Muscle layer of colon (tissue), 2 donors: ENCODE measurements at regions not wholly inside any gene's neighbourhood (a gene's known extent, or its start where the extent isn't known, plus 50 kb on each side); places are given as distances from the start of the nearest gene placed in this dataset.
"Not testable (repeated sequence)": the region's sequence is repeated elsewhere in the genome, so short reads cannot be mapped to it uniquely, and the experiment has no call there.

Experiments used
- H3K27ac ChIP-seq: one replicate; pipeline ENCODE4 v1.7.0; 2013; ENCODE audit warnings: low read depth, mild to moderate bottlenecking, low read length, moderate library complexity
- H3K27me3 ChIP-seq, 2 donors: one replicate each; pipeline ENCODE4 v1.7.0; 2013; ENCODE audit warnings: low read length in 2 of 2, mild to moderate bottlenecking in 2 of 2; ENCODE audit not compliant: insufficient read depth in 2 of 2, control insufficient read depth in 1 of 2
- H3K36me3 ChIP-seq: one replicate; pipeline ENCODE4 v1.7.0; 2013; ENCODE audit warnings: mild to moderate bottlenecking, low read length; ENCODE audit not compliant: insufficient read depth
- H3K4me1 ChIP-seq: one replicate; pipeline ENCODE4 v1.7.0; 2013; ENCODE audit warnings: mild to moderate bottlenecking, low read length; ENCODE audit not compliant: insufficient read depth
- H3K4me3 ChIP-seq, 2 donors: one replicate each; pipeline ENCODE4 v1.7.0; 2013; ENCODE audit warnings: low read length in 2 of 2, low read depth in 1 of 2, mild to moderate bottlenecking in 1 of 2, moderate library complexity in 1 of 2
- H3K9ac ChIP-seq: one replicate; pipeline ENCODE4 v1.7.0; 2013; ENCODE audit warnings: low read length
- H3K9me3 ChIP-seq: one replicate; pipeline ENCODE4 v1.7.0; 2013; ENCODE audit warnings: mild to moderate bottlenecking, low read length
- donor health status: abdominal sarcoma.
- donor health status: Adenocarcinoma of cecum.

GRCh38 chr4:181083757-181084361 is 1159.3 kb upstream of the TENM3 start:
- Histone ChIP-seq H3K27ac (no peak overlapping the region), H3K9ac (no peak overlapping the region), H3K9me3 (no peaks in the 10 kb centered on the region), H3K4me1 (no peaks in the 10 kb centered on the region), H3K27me3 (no peaks in the 10 kb centered on the region), H3K36me3 (no peaks in the 10 kb centered on the region), H3K4me3 (no peak overlapping the region)

DNA sequence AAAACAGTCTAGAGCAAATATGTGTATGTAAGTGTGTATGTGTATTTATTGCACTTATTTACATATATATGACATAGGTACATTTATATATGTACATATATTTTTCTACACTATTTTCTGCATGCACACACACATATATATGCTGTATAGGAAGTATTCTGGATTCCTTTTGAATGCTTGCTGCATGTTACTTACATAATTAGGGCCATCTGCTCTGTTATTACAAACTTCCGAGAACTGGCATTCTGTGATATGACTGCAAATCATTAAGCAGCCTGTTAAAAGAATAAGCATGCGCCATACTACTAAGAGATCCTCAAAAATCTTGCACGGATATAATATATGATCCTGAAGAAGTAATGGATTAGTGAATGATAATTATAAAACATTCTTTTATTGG is 1157.6 kb upstream of the TENM3 start:
- Histone ChIP-seq H3K27me3 (no peaks in the 10 kb centered on the region), H3K9me3 (no peaks in the 10 kb centered on the region), H3K9ac (no peak overlapping the region), H3K4me3 (no peak overlapping the region), H3K36me3 (no peaks in the 10 kb centered on the region), H3K27ac (no peak overlapping the region), H3K4me1 (no peaks in the 10 kb centered on the region)

GRCh38 chr4:181105487-181105886 is 1137.7 kb upstream of the TENM3 start:
- Histone ChIP-seq H3K9me3 (no peaks in the 10 kb centered on the region), H3K27ac (no peak overlapping the region), H3K4me3 (no peak overlapping the region), H3K9ac (no peak overlapping the region), H3K4me1 (no peaks in the 10 kb centered on the region), H3K27me3 (no peaks in the 10 kb centered on the region), H3K36me3 (no peaks in the 10 kb centered on the region)

DNA sequence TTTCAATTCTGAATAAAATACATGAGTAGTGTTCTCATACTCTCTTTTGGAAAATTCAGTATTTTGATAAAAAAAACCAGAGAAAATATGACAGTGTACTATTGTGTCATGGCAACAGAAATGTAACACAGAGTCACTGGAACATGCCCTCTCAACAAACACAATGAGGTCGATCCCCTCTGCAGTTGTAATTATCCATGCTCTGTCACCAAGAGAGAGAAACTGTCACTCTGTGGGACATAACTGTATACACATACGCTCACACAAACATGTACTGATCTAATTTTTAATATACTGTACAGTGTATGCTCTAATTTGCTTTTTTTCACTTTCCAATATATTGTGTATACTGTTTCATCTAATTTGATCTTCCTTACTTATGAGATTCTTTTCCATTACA is 1136.8 kb upstream of the TENM3 start:
- H3K9me3 ChIP-seq: no peaks in the 10 kb centered on the region
- no peak overlapping the region for H3K9ac ChIP-seq
- no peaks in the 10 kb centered on the region for H3K4me1 ChIP-seq
- no peak overlapping the region for H3K4me3 ChIP-seq
- H3K27ac ChIP-seq: no peak overlapping the region
- H3K27me3 ChIP-seq: no peaks in the 10 kb centered on the region
- no peaks in the 10 kb centered on the region for H3K36me3 ChIP-seq

DNA sequence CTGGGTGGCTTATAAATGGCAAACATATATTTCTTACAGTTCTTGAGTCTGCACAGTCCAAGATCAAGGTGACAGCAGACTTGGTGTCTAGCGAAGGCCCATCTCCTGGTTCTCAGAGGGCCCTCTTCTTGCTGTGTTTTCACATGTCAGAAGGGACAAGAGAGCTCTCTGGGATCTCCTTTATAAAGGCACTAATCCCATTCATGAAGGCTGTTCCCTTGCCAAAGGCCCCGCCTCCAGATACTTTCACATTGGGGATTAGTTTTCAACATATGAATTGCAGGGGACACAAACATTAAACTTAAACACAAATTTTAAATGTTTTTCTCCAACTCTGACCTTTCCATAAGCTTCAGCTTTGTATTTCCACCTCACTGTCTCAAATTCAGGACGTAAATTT is 1135.0 kb upstream of the TENM3 start:
- no peak overlapping the region for H3K9ac ChIP-seq
- H3K4me3 ChIP-seq: no peak overlapping the region

GRCh38 chr4:181119186-181119585 is 1124.0 kb upstream of the TENM3 start:
- no peak overlapping the region for H3K4me3 ChIP-seq
- no peaks in the 10 kb centered on the region for H3K27me3 ChIP-seq
- no peaks in the 10 kb centered on the region for H3K36me3 ChIP-seq
- no peak overlapping the region for H3K27ac ChIP-seq
- no peak overlapping the region for H3K9ac ChIP-seq
- H3K9me3 ChIP-seq: no peaks in the 10 kb centered on the region
- no peaks in the 10 kb centered on the region for H3K4me1 ChIP-seq

More for the DNA sequence above, 1135.0 kb upstream of the TENM3 start:
- Histone ChIP-seq H3K4me1 (no peaks in the 10 kb centered on the region), H3K9me3 (no peaks in the 10 kb centered on the region), H3K27ac (no peak overlapping the region), H3K27me3 (no peaks in the 10 kb centered on the region), H3K36me3 (no peaks in the 10 kb centered on the region)

- Histone ChIP-seq H3K27me3 (no peaks in the 10 kb centered on the region), H3K4me3 (no peak overlapping the region), H3K9ac (no peak overlapping the region), H3K9me3 (no peaks in the 10 kb centered on the region), H3K4me1 (no peaks in the 10 kb centered on the region), H3K36me3 (no peaks in the 10 kb centered on the region), H3K27ac (no peak overlapping the region)
Observed at GRCh38 chr4:181121733-181122132, 1121.5 kb upstream of the TENM3 start.

- no peak overlapping the region for H3K9ac ChIP-seq
- no peaks in the 10 kb centered on the region for H3K4me1 ChIP-seq
- H3K9me3 ChIP-seq: peaks cover 4% of the 10 kb centered on the region
- no peak overlapping the region for H3K4me3 ChIP-seq
- no peaks in the 10 kb centered on the region for H3K36me3 ChIP-seq
- H3K27me3 ChIP-seq: no peaks in the 10 kb centered on the region
- H3K27ac ChIP-seq: no peak overlapping the region
Observed at GRCh38 chr4:181127171-181127570, 1116.0 kb upstream of the TENM3 start.

DNA sequence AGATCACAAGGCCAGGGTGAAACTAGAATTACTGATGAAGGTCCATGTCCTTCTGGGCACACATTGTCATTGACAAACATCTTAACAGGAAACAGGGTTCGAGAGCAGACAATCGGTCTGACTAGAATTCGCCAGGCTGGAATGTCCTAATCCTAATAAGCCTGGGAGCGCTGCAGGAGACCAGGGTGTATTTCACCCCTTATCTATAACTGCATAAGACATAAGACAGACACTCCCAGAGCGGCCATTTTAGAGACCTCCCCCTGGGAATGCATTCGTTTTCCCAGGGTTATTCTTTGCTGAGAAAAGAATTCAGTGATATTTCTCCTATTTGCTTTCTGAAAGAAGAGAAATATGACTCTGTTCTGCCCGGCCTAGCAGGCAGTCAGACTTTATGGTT is 1112.9 kb upstream of the TENM3 start:
- not testable (repeated sequence) for H3K27me3 ChIP-seq, H3K4me1 ChIP-seq, H3K4me3 ChIP-seq, H3K36me3 ChIP-seq, H3K9ac ChIP-seq, H3K9me3 ChIP-seq, H3K27ac ChIP-seq

- H3K4me1 ChIP-seq: no peaks in the 10 kb centered on the region
- no peak overlapping the region for H3K27ac ChIP-seq
- no peaks in the 10 kb centered on the region for H3K36me3 ChIP-seq
- no peak overlapping the region for H3K4me3 ChIP-seq
- no peak overlapping the region for H3K9ac ChIP-seq
- H3K9me3 ChIP-seq: no peaks in the 10 kb centered on the region
- no peaks in the 10 kb centered on the region for H3K27me3 ChIP-seq
Observed at GRCh38 chr4:181137351-181137750, 1105.9 kb upstream of the TENM3 start.

DNA sequence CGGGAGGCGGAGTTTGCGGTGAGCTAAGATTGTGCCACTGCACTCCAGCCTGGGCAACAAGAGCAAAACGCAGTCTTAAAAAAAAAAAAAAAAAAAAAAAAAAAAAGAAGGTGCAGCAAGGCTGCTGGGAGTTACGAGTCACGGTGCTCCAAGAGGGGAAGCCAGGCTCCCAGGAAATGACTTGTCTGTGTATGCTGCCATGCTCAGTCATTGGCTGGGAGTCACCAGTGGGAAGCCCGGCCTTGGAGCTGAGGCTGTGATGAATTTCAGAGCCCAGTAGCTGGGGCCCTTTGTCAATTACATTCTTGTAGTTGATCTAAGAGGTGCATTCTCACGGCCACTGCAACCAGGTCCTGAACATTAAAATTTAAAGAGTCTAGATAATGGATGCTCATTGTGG is 1105.1 kb upstream of the TENM3 start:
- H3K9ac ChIP-seq: no peak overlapping the region
- H3K36me3 ChIP-seq: no peaks in the 10 kb centered on the region
- H3K9me3 ChIP-seq: no peaks in the 10 kb centered on the region
- no peak overlapping the region for H3K27ac ChIP-seq
- H3K27me3 ChIP-seq: no peaks in the 10 kb centered on the region
- no peak overlapping the region for H3K4me3 ChIP-seq
- H3K4me1 ChIP-seq: no peaks in the 10 kb centered on the region

DNA sequence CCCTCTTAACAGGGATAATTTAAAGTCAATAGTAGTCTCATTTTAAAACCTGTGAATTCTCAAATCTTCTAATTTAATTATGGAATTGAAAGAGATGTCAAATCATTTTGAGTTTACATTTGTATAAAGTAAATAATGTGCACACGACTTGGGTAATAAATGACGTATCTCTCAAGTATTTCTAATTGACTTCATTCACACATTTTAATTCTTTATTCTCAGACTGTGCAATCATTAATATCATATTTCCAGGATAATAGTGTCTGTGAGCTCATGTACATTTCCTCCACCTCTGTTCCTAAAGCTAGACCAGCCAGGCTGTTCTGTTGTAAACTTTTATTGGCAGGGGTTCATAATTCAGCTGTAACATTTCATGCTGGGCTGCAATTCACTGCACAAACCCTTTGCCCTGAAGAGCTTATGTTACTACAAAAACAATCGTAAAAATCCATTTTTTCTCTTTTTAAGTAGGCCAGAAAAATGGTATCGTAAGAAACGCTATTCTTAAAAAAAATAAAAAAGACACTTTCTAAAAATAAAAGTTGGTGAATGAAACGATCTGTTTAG is 1103.1 kb upstream of the TENM3 start:
- no peaks in the 10 kb centered on the region for H3K4me1 ChIP-seq
- no peaks in the 10 kb centered on the region for H3K36me3 ChIP-seq
- no peaks in the 10 kb centered on the region for H3K27me3 ChIP-seq
- no peaks in the 10 kb centered on the region for H3K9me3 ChIP-seq
- no peak overlapping the region for H3K4me3 ChIP-seq
- H3K9ac ChIP-seq: no peak overlapping the region
- no peak overlapping the region for H3K27ac ChIP-seq
